ENCODE measurements at regions not wholly inside any gene's neighbourhood (a gene's known extent, or its start where the extent isn't known, plus 50 kb on each side); places are given as distances from the start of the nearest gene placed in this dataset.

GRCh38 chr17:36661047-36661666 lies 59.8 kb downstream of the MRM1 start:
- Mint-ChIP-seq H3K36me3 (ENCODE audit: low read depth) (no peaks in the 10 kb centered on the region), H3K4me1 (ENCODE audit: low read depth) (peaks cover 8% of the 10 kb centered on the region; the same call in 1 of the 2 replicates), H3K27me3 (ENCODE audit: insufficient read depth) (peaks cover 31% of the 10 kb centered on the region), H3K9me3 (no peaks in the 10 kb centered on the region), H3K27ac (no peak overlapping the region), H3K4me3 (no peak overlapping the region)
- DNase-seq: no peak
- TF ChIP-seq, protein P1, sequence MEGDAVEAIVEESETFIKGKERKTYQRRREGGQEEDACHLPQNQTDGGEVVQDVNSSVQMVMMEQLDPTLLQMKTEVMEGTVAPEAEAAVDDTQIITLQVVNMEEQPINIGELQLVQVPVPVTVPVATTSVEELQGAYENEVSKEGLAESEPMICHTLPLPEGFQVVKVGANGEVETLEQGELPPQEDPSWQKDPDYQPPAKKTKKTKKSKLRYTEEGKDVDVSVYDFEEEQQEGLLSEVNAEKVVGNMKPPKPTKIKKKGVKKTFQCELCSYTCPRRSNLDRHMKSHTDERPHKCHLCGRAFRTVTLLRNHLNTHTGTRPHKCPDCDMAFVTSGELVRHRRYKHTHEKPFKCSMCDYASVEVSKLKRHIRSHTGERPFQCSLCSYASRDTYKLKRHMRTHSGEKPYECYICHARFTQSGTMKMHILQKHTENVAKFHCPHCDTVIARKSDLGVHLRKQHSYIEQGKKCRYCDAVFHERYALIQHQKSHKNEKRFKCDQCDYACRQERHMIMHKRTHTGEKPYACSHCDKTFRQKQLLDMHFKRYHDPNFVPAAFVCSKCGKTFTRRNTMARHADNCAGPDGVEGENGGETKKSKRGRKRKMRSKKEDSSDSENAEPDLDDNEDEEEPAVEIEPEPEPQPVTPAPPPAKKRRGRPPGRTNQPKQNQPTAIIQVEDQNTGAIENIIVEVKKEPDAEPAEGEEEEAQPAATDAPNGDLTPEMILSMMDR (IDR thresholded peaks at IDR 0.05): no peak

GRCh38 chr17:36661688-36662087 lies 60.3 kb downstream of the MRM1 start:
- H3K27ac Mint-ChIP-seq: no peak overlapping the region
- no peaks in the 10 kb centered on the region for H3K36me3 Mint-ChIP-seq (ENCODE audit: low read depth)
- TF ChIP-seq, protein P1 (IDR thresholded peaks at IDR 0.05): no peak
- no peak overlapping the region for H3K4me3 Mint-ChIP-seq
- H3K4me1 Mint-ChIP-seq (ENCODE audit: low read depth): peaks cover 8% of the 10 kb centered on the region; the same call in 1 of the 2 replicates
- peaks cover 30% of the 10 kb centered on the region for H3K27me3 Mint-ChIP-seq (ENCODE audit: insufficient read depth)
- no peaks in the 10 kb centered on the region for H3K9me3 Mint-ChIP-seq
- DNase-seq: no peak

- Mint-ChIP-seq H3K4me3 (no peak overlapping the region), H3K36me3 (ENCODE audit: low read depth) (no peaks in the 10 kb centered on the region), H3K27ac (no peak overlapping the region), H3K27me3 (ENCODE audit: insufficient read depth) (peaks cover 13% of the 10 kb centered on the region), H3K9me3 (no peaks in the 10 kb centered on the region), H3K4me1 (ENCODE audit: low read depth) (peaks cover 8% of the 10 kb centered on the region; the same call in 1 of the 2 replicates)
- DNase-seq: peak; percentile 2
- TF ChIP-seq, protein P1 (IDR thresholded peaks at IDR 0.05): no peak
These were observed 64.0 kb downstream of the MRM1 start for GRCh38 chr17:36665417-36665816.

- H3K27me3 Mint-ChIP-seq (ENCODE audit: insufficient read depth): peaks cover 9% of the 10 kb centered on the region
- TF ChIP-seq, protein P1 (IDR thresholded peaks at IDR 0.05): no peak
- H3K9me3 Mint-ChIP-seq: no peaks in the 10 kb centered on the region
- H3K4me1 Mint-ChIP-seq (ENCODE audit: low read depth): peaks cover 8% of the 10 kb centered on the region; the same call in 1 of the 2 replicates
- no peak for DNase-seq
- H3K36me3 Mint-ChIP-seq (ENCODE audit: low read depth): no peaks in the 10 kb centered on the region
- H3K4me3 Mint-ChIP-seq: no peak overlapping the region
- H3K27ac Mint-ChIP-seq: no peak overlapping the region
These were observed 66.5 kb downstream of the MRM1 start for GRCh38 chr17:36667922-36668321.

GRCh38 chr17:36668824-36669223 lies 67.4 kb downstream of the MRM1 start:
- Mint-ChIP-seq H3K36me3 (ENCODE audit: low read depth) (no peaks in the 10 kb centered on the region), H3K4me1 (ENCODE audit: low read depth) (peaks cover 8% of the 10 kb centered on the region; the same call in 1 of the 2 replicates), H3K9me3 (no peaks in the 10 kb centered on the region), H3K4me3 (no peak overlapping the region), H3K27ac (no peak overlapping the region), H3K27me3 (ENCODE audit: insufficient read depth) (peaks cover 13% of the 10 kb centered on the region)
- no peak for DNase-seq
- TF ChIP-seq, protein P1 (IDR thresholded peaks at IDR 0.05): no peak
